B cell (primary cell): ENCODE measurements at regions not wholly inside any gene's neighbourhood (a gene's known extent, or its start where the extent isn't known, plus 50 kb on each side); places are given as distances from the start of the nearest gene placed in this dataset.

Experiments
- ATAC-seq: fragments of 200-7000 bp; cut with Tn5 transposase; one replicate; pipeline ENCODE4 v1.10.0; 2021; ENCODE audit warnings: low read depth, mild to moderate bottlenecking, moderate number of reproducible peaks, moderate library complexity
- CTCF ChIA-PET: fragments of 350-600 bp; sonication (Branson Sonifier 250); formaldehyde crosslinking; loops from one replicate; lab custom pipeline; 2021; ENCODE audit warnings: antibody characterized with exemption, inconsistent platforms; lab: Charles Lee
- POLR2A ChIA-PET: fragments of 350-600 bp; sonication (Branson Sonifier 250); formaldehyde crosslinking; loops from one replicate; lab custom pipeline; 2021; ENCODE audit warnings: antibody characterized with exemption; lab: Charles Lee
- DNase-seq: peaks from one replicate; pipeline ENCODE4 v3.0.0; 2013
- H2AFZ ChIP-seq: 2 replicates; pipeline ENCODE4 v1.6.1; 2012; ENCODE audit warnings: mild to moderate bottlenecking, low read depth, low read length; ENCODE audit not compliant: insufficient read depth, poor library complexity, severe bottlenecking
- H3K27ac ChIP-seq, 2 donors: 1 replicate in 1 of 2; 2 replicates in 1 of 2; pipeline ENCODE4 v1.5.1; 2012 to 2013; ENCODE audit warnings: low read length in 2 of 2, mild to moderate bottlenecking in 2 of 2, moderate library complexity in 1 of 2
- H3K27me3 ChIP-seq, 4 experiments: fragments of 200-600 bp in 1 of 4; sonication (generic) in 1 of 4; replicated peaks in 1 of 4; 1 replicate in 2 of 4; 2 replicates in 2 of 4; pipeline versions ENCODE4 v1.6.1 to v1.7.0; 2013 to 2016; ENCODE audit warnings: low read length in 3 of 4, mild to moderate bottlenecking in 2 of 4, mixed read lengths in 1 of 4, moderate library complexity in 1 of 4; ENCODE audit not compliant: insufficient read depth in 4 of 4, control insufficient read depth in 3 of 4; ENCODE audit errors: control extremely low read depth in 1 of 4
- H3K36me3 ChIP-seq, 2 experiments: replicated peaks in 1 of 2; 1 replicate in 1 of 2; 2 replicates in 1 of 2; pipeline versions ENCODE4 v1.6.1 to v1.7.1; 2013; ENCODE audit warnings: low read length in 1 of 2; ENCODE audit not compliant: insufficient read depth in 2 of 2, control insufficient read depth in 1 of 2; ENCODE audit errors: control extremely low read depth in 1 of 2, extremely low read depth in 1 of 2
- H3K4me1 ChIP-seq, 2 donors: fragments of 200-600 bp in 1 of 2; sonication (generic) in 1 of 2; 1 replicate in 1 of 2; 2 replicates in 1 of 2; pipeline versions ENCODE4 v1.5.1 to v1.6.1; 2013 to 2017; ENCODE audit warnings: low read length in 2 of 2; ENCODE audit not compliant: control insufficient read depth in 2 of 2, insufficient read depth in 2 of 2
- H3K4me2 ChIP-seq: replicated peaks from 2 replicates; pipeline ENCODE3; 2012; ENCODE audit warnings: mild to moderate bottlenecking, low read depth, low read length; ENCODE audit not compliant: poor library complexity, severe bottlenecking
- H3K4me3 ChIP-seq, 5 experiments: fragments of 200-600 bp in 1 of 5; sonication (generic) in 1 of 5; 1 replicate in 3 of 5; 2 replicates in 2 of 5; pipeline versions ENCODE4 v1.5.1 to v1.7.0; 2011 to 2016; ENCODE audit warnings: low read length in 4 of 5, mild to moderate bottlenecking in 4 of 5, low read depth in 2 of 5, control low read depth in 1 of 5, moderate library complexity in 1 of 5; ENCODE audit not compliant: insufficient read depth in 1 of 5; ENCODE audit errors: control extremely low read depth in 1 of 5, extremely low read depth in 1 of 5
- H3K79me2 ChIP-seq: fragments of 200-600 bp; sonication (generic); one replicate; pipeline ENCODE4 v1.6.0; 2016; ENCODE audit warnings: low read length; ENCODE audit not compliant: control insufficient read depth, insufficient read depth
- H3K9ac ChIP-seq: fragments of 200-600 bp; sonication (generic); 2 replicates; pipeline ENCODE4 v1.6.1; 2017; ENCODE audit warnings: mild to moderate bottlenecking, low read length, moderate library complexity
- H3K9me3 ChIP-seq, 3 donors: one replicate each; pipeline versions ENCODE4 v1.6.1 to v1.7.1; 2013; ENCODE audit warnings: low read length in 2 of 3; ENCODE audit not compliant: control insufficient read depth in 2 of 3, insufficient read depth in 1 of 3; ENCODE audit errors: control extremely low read depth in 1 of 3
- H4K20me1 ChIP-seq: 2 replicates; pipeline ENCODE4 v1.6.0; 2012; ENCODE audit warnings: mild to moderate bottlenecking, low read length; ENCODE audit not compliant: insufficient read depth, control insufficient read depth, poor library complexity, severe bottlenecking
- H3K27ac Mint-ChIP-seq: one replicate; pipeline ENCODE4 v1.8.0; 2021; ENCODE audit warnings: mixed read lengths
- H3K27me3 Mint-ChIP-seq: one replicate; pipeline ENCODE4 v1.8.0; 2021; ENCODE audit warnings: mixed read lengths
- H3K4me1 Mint-ChIP-seq: one replicate; pipeline ENCODE4 v1.8.0; 2021; ENCODE audit warnings: mixed read lengths
- H3K4me3 Mint-ChIP-seq: one replicate; pipeline ENCODE4 v1.8.0; 2021; ENCODE audit warnings: mixed read lengths
- H3K9me3 Mint-ChIP-seq: one replicate; pipeline ENCODE4 v1.8.0; 2022; ENCODE audit warnings: mixed read lengths; ENCODE audit not compliant: insufficient read depth
- CTCF ChIP-seq: fragments of 200-600 bp; IDR thresholded peaks from one replicate; pipeline ENCODE4 v1.8.0; 2022; ENCODE audit warnings: antibody characterized with exemption, mild to moderate bottlenecking
- EZH2 ChIP-seq: IDR thresholded peaks from 2 replicates; pipeline ENCODE4 v1.6.1; 2012; ENCODE audit warnings: borderline replicate concordance, low read depth, mild to moderate bottlenecking, moderate library complexity, low read length; ENCODE audit not compliant: insufficient read depth, poor library complexity, severe bottlenecking
- WGBS: methylation state at CpG from one replicate; pipeline ENCODE4 v1.1.5; 2013; ENCODE audit warnings: missing lambda C conversion rate; ENCODE audit not compliant: insufficient coverage; 5-methylcytosine and 5-hydroxymethylcytosine counted together
- intact Hi-C: fragments of 100-400 bp; cut with micrococcal nuclease; formaldehyde crosslinking; loops from one replicate; pipeline ENCODE4 v1.10.0; 2022

- no peaks in the 10 kb centered on the region for H3K79me2 ChIP-seq
- H3K4me1 ChIP-seq: no peaks in the 10 kb centered on the region
- 96% methylated on average over 14 of the region's 16 CpGs for WGBS
- no peak overlapping the region for H2AFZ ChIP-seq
- Mint-ChIP-seq H3K4me1 (no peaks in the 10 kb centered on the region), H3K4me3 (no peak overlapping the region), H3K9me3 (no peaks in the 10 kb centered on the region), H3K27ac (no peak overlapping the region), H3K27me3 (no peaks in the 10 kb centered on the region)
- no peak for TF ChIP-seq EZH2
- no peak for TF ChIP-seq CTCF
- H3K9me3 ChIP-seq: peaks cover 0 to 5% (median 0%) of the 10 kb centered on the region in 3 donors
- no peaks in the 10 kb centered on the region for H4K20me1 ChIP-seq
- H3K4me3 ChIP-seq: no peak overlapping the region
- no peak for ATAC-seq
- DNase-seq: no peak
- H3K4me2 ChIP-seq: no peak overlapping the region
- H3K9ac ChIP-seq: no peak overlapping the region
- intact Hi-C loops: no loop called here
- ChIA-PET POLR2A (no interaction called here), CTCF (no interaction called here)
- H3K36me3 ChIP-seq: no peaks in the 10 kb centered on the region
- H3K27me3 ChIP-seq: no peaks in the 10 kb centered on the region
- H3K27ac ChIP-seq: no peak overlapping the region
Measured at GRCh38 chr12:115348301-115348700, 664.3 kb upstream of the TBX3 start.

GRCh38 chr12:115343601-115344000 lies 659.6 kb upstream of the TBX3 start:
- H3K4me1 ChIP-seq: no peaks in the 10 kb centered on the region
- TF ChIP-seq EZH2 (no peak), CTCF (no peak)
- H3K9me3 ChIP-seq: peaks cover 0 to 16% (median 0%) of the 10 kb centered on the region in 3 donors
- H2AFZ ChIP-seq: no peak overlapping the region
- H3K79me2 ChIP-seq: no peaks in the 10 kb centered on the region
- peaks cover 5% of the 10 kb centered on the region for H3K9me3 Mint-ChIP-seq
- no peak overlapping the region for H3K4me2 ChIP-seq
- H3K4me3 ChIP-seq: no peak overlapping the region
- H3K27me3 Mint-ChIP-seq: no peaks in the 10 kb centered on the region
- H3K27ac Mint-ChIP-seq: no peak overlapping the region
- DNase-seq: no peak
- no peak for ATAC-seq
- no peak overlapping the region for H3K4me3 Mint-ChIP-seq
- CTCF ChIA-PET: no interaction called here
- POLR2A ChIA-PET: no interaction called here
- no peak overlapping the region for H3K9ac ChIP-seq
- no CpG with 5 or more reads among the region's 5 CpGs for WGBS
- intact Hi-C loops: no loop called here
- H3K27me3 ChIP-seq: no peaks in the 10 kb centered on the region
- H3K4me1 Mint-ChIP-seq: no peaks in the 10 kb centered on the region
- no peak overlapping the region for H3K27ac ChIP-seq
- no peaks in the 10 kb centered on the region for H4K20me1 ChIP-seq
- H3K36me3 ChIP-seq: no peaks in the 10 kb centered on the region
